Spleen (tissue), 7 donors: ENCODE measurements at regions not wholly inside any gene's neighbourhood (a gene's known extent, or its start where the extent isn't known, plus 50 kb on each side); places are given as distances from the start of the nearest gene placed in this dataset.

Source experiments
- CTCF ChIP-seq, 11 experiments: fragments of 200-600 bp in 7 of 11; fragments of 450-650 bp in 4 of 11; sonication (generic) in 4 of 11; IDR thresholded peaks in 8 of 11; conservative IDR thresholded peaks in 3 of 11; 1 replicate in 7 of 11; 2 replicates in 4 of 11; pipeline versions ENCODE4 v1.4.0 to v1.8.0; 2016 to 2021; ENCODE audit warnings: antibody characterized with exemption in 11 of 11, inconsistent platforms in 4 of 11, mild to moderate bottlenecking in 1 of 11
- POLR2A ChIP-seq, 3 donors: fragments of 450-650 bp; IDR thresholded peaks; one replicate each; pipeline ENCODE4 v1.5.1; 2017; ENCODE audit warnings: antibody characterized with exemption in 3 of 3, mild to moderate bottlenecking in 1 of 3
- donor health status: DM: no; HTN: no; CAD: no; lungs with moderate emphysema.
- donor health status: DM: no; HTN: no; CAD: no.
- donor health status: DM: no; HTN: no; CAD: no.

DNA sequence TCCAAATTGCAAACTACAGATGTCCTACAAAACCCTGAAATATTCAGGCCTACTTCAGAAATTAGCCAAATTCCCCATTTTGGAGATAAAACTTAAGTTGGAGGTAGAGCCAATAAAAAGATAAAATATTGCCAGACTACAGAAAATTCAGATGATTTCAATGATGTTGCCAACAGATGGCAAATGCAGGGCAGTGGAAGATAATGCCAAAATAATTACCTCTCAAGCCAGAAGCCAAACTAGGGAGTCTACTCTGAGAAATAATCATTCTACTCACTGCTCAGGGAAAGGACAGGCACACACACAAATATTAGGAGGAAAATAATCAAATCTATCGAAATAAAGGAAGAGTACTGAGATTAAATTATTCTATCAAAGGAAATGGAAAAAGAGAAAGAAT lies 347.5 kb upstream of the CCNG1 start:
- TF ChIP-seq CTCF (IDR thresholded peaks at IDR 0.05 in 8 of 11, conservative IDR thresholded peaks at IDR 0.05 in 3 of 11), result no peak
- TF ChIP-seq POLR2A (IDR thresholded peaks at IDR 0.05), result no peak
